Spleen (tissue), 7 donors: ENCODE measurements at regions not wholly inside any gene's neighbourhood (a gene's known extent, or its start where the extent isn't known, plus 50 kb on each side); places are given as distances from the start of the nearest gene placed in this dataset.

ENCODE experiments used
- CTCF ChIP-seq, 11 experiments: fragments of 200-600 bp in 7 of 11; fragments of 450-650 bp in 4 of 11; sonication (generic) in 4 of 11; IDR thresholded peaks in 8 of 11; conservative IDR thresholded peaks in 3 of 11; 1 replicate in 7 of 11; 2 replicates in 4 of 11; pipeline versions ENCODE4 v1.4.0 to v1.8.0; 2016 to 2021; ENCODE audit warnings: antibody characterized with exemption in 11 of 11, inconsistent platforms in 4 of 11, mild to moderate bottlenecking in 1 of 11
- POLR2AphosphoS5 ChIP-seq, 3 donors: sonication (generic); formaldehyde crosslinking; IDR thresholded peaks; one replicate each; pipeline ENCODE4 v1.5.1; 2017; ENCODE audit warnings: antibody characterized with exemption in 3 of 3
- donor health status: DM: no; HTN: no; CAD: no; lungs with moderate emphysema.
- donor health status: DM: no; HTN: no; CAD: no.
- donor health status: DM: no; HTN: no; CAD: no.

- TF ChIP-seq CTCF (IDR thresholded peaks at IDR 0.05 in 8 of 11, conservative IDR thresholded peaks at IDR 0.05 in 3 of 11) = no peak
- TF ChIP-seq POLR2AphosphoS5 (IDR thresholded peaks at IDR 0.05) = no peak
These were observed 211.2 kb downstream of the CDH10 start for GRCh38 chr5:24433555-24433954.
